GM12878 (cell line): ENCODE measurements at regions not wholly inside any gene's neighbourhood (a gene's known extent, or its start where the extent isn't known, plus 50 kb on each side); places are given as distances from the start of the nearest gene placed in this dataset.

Experiments
- ATAC-seq: fragments of 200-7000 bp; cut with Tn5 transposase; 3 replicates; pipeline ENCODE4 v1.9.1; 2020; ENCODE audit warnings: mild to moderate bottlenecking, moderate library complexity
- BruUV-seq: library from RNA; stranded (reverse); fragments of 400-500 nt; replicated peaks from 2 replicates; lab custom pipeline; 2021; lab: Mats Ljungman, UMichigan
- CTCF ChIA-PET: fragments of 300-600 bp; sonication (Branson Sonifier 250); formaldehyde crosslinking; extraction: SDS; loops from one replicate; lab custom pipeline; 2021; ENCODE audit warnings: inconsistent platforms; lab: Yijun Ruan, JAX
- POLR2A ChIA-PET: fragments of 350-600 bp; formaldehyde crosslinking; extraction: SDS; loops from one replicate; lab custom pipeline; 2021; ENCODE audit warnings: inconsistent platforms; lab: Charles Lee
- RAD21 ChIA-PET: fragments of 300-600 bp; sonication (Branson Sonifier 250); formaldehyde crosslinking; loops from one replicate; lab custom pipeline; 2023; ENCODE audit warnings: antibody characterized with exemption; ENCODE audit not compliant: unreplicated experiment; lab: Charles Lee
- SMC1A ChIA-PET: fragments of 300-600 bp; sonication (Branson Sonifier 250); formaldehyde crosslinking; loops from one replicate; lab custom pipeline; 2023; ENCODE audit not compliant: unreplicated experiment, uncharacterized antibody; lab: Charles Lee
- DNase-seq: peaks from one replicate; pipeline ENCODE4 v3.0.0-alpha.2; 2011; ENCODE audit warnings: low read depth, low spot score
- FAIRE-seq: peaks from 3 replicates; lab custom pipeline; 2011; peaks lifted over from hg19 to GRCh38; lab: Jason Lieb, UNC
- H2AFZ ChIP-seq: 2 replicates; pipeline ENCODE4 v1.6.0; 2011; ENCODE audit warnings: low read depth, low read length, control low read depth; ENCODE audit not compliant: control insufficient read depth
- H3K27ac ChIP-seq: 2 replicates; pipeline ENCODE4 v1.5.1; 2011; ENCODE audit warnings: control low read depth; ENCODE audit not compliant: control insufficient read depth, insufficient read depth
- H3K27me3 ChIP-seq, 2 experiments: replicated peaks in 1 of 2; 2 replicates each; pipeline versions ENCODE4 v1.6.0 to v1.6.1; 2011; ENCODE audit warnings: low read length in 1 of 2; ENCODE audit not compliant: control insufficient read depth in 2 of 2, insufficient read depth in 2 of 2
- H3K36me3 ChIP-seq, 2 experiments: 2 replicates each; pipeline ENCODE4 v1.5.1; 2011; ENCODE audit warnings: low read length in 1 of 2; ENCODE audit not compliant: control insufficient read depth in 2 of 2, insufficient read depth in 2 of 2
- H3K4me1 ChIP-seq: 2 replicates; pipeline ENCODE4 v1.6.1; 2011; ENCODE audit warnings: mild to moderate bottlenecking, low read length, moderate library complexity, mixed read lengths; ENCODE audit not compliant: control insufficient read depth, insufficient read depth
- H3K4me2 ChIP-seq: 2 replicates; pipeline ENCODE4 v1.6.0; 2011; ENCODE audit warnings: control low read depth; ENCODE audit not compliant: control insufficient read depth, insufficient read depth
- H3K4me3 ChIP-seq: fragments of 200-600 bp; sonication (generic); 2 replicates; pipeline ENCODE4 v1.5.1; 2016
- H3K79me2 ChIP-seq: 2 replicates; pipeline ENCODE4 v1.6.0; 2011; ENCODE audit warnings: low read length; ENCODE audit not compliant: control insufficient read depth, insufficient read depth
- H3K9ac ChIP-seq: 2 replicates; pipeline ENCODE4 v1.8.0; 2011; ENCODE audit warnings: low read length, control low read depth, mixed read lengths; ENCODE audit not compliant: control insufficient read depth, insufficient read depth
- H3K9me3 ChIP-seq: replicated peaks from 3 replicates; pipeline ENCODE4 v1.5.1; 2011; ENCODE audit warnings: mild to moderate bottlenecking, low read length; ENCODE audit not compliant: control insufficient read depth, insufficient read depth
- H4K20me1 ChIP-seq: 2 replicates; pipeline ENCODE4 v1.6.0; 2011; ENCODE audit not compliant: control insufficient read depth, insufficient read depth
- BHLHE40 ChIP-seq, 2 experiments: fragments of 450-650 bp in 1 of 2; IDR thresholded peaks; 2 replicates each; pipeline ENCODE4 v1.6.1; 2011 to 2017; ENCODE audit warnings: low read depth in 2 of 2, borderline replicate concordance in 1 of 2, improper control_type of control experiment in 1 of 2, low read length in 1 of 2, mild to moderate bottlenecking in 1 of 2
- CUX1 ChIP-seq: IDR thresholded peaks from 2 replicates; pipeline ENCODE4 v1.6.1; 2012; ENCODE audit warnings: improper control_type of control experiment, low read depth, low read length; ENCODE audit not compliant: insufficient replicate concordance
- PML ChIP-seq: IDR thresholded peaks from 2 replicates; pipeline ENCODE4 v1.6.1; 2012; ENCODE audit warnings: low read length, inconsistent platforms
- SMARCA5 ChIP-seq: fragments of 450-650 bp; IDR thresholded peaks from 2 replicates; pipeline ENCODE4 v1.6.1; 2017; ENCODE audit warnings: mild to moderate bottlenecking
- ZNF207 ChIP-seq: fragments of 450-650 bp; IDR thresholded peaks from 2 replicates; pipeline ENCODE4 v1.6.1; 2014; ENCODE audit warnings: antibody characterized with exemption, mild to moderate bottlenecking, borderline replicate concordance
- WGBS: methylation state at CpG from one replicate; pipeline ENCODE4 v1.1.6; 2016; ENCODE audit warnings: low lambda C conversion rate; ENCODE audit not compliant: insufficient replicate concordance, insufficient coverage; ENCODE audit errors: missing lambda C conversion rate; 5-methylcytosine and 5-hydroxymethylcytosine counted together
- in situ Hi-C: fragments of 300-500 bp; cut with MboI; formaldehyde crosslinking; loops from 9 replicates; pipeline ENCODE4 v1.14.3; 2018; ENCODE audit warnings: mixed read lengths
- intact Hi-C: fragments of 100-400 bp; cut with micrococcal nuclease; formaldehyde crosslinking; loops from one replicate; pipeline ENCODE4 v1.14.2; 2022; ENCODE audit not compliant: unreplicated experiment

GRCh38 chr12:107339932-107340331, 246.6 kb upstream of the CRY1 start:
- ATAC-seq (no peak), DNase-seq (no peak), FAIRE-seq (no peak)
- Histone ChIP-seq H3K4me1 (no peaks in the 10 kb centered on the region), H3K27ac (no peak overlapping the region), H3K4me2 (no peak overlapping the region), H3K27me3 (no peaks in the 10 kb centered on the region; a peak in 2 of 4 replicates), H3K36me3 (no peaks in the 10 kb centered on the region), H3K9me3 (no peaks in the 10 kb centered on the region), H2AFZ (no peak overlapping the region), H4K20me1 (no peaks in the 10 kb centered on the region), H3K9ac (no peak overlapping the region), H3K79me2 (no peaks in the 10 kb centered on the region), H3K4me3 (no peak overlapping the region)
- ChIA-PET POLR2A (no interaction called here), CTCF (no interaction called here), SMC1A (no interaction called here), RAD21 (no interaction called here)
- intact Hi-C loops = no loop called here
- TF ChIP-seq BHLHE40 (IDR thresholded peaks at IDR 0.05; ENCODE audit: borderline replicate concordance in 1 of 2, low read depth in 2 of 2, low read length in 1 of 2) (no peak), ZNF207 (no peak), PML (no peak), SMARCA5 (no peak), CUX1 (no peak)
- BruUV-seq = no TSS peak
- in situ Hi-C loops = no loop called here
- WGBS = 15% methylated on average over 2 of the region's 2 CpGs
